Suprapubic skin (tissue), 3 donors: ENCODE measurements at regions not wholly inside any gene's neighbourhood (a gene's known extent, or its start where the extent isn't known, plus 50 kb on each side); places are given as distances from the start of the nearest gene placed in this dataset.

Source experiments
- POLR2A ChIP-seq, 2 donors: fragments of 450-650 bp; IDR thresholded peaks; one replicate each; pipeline ENCODE4 v1.6.1; 2017; ENCODE audit warnings: antibody characterized with exemption in 2 of 2, mild to moderate bottlenecking in 2 of 2, moderate library complexity in 2 of 2
- TF ChIP-seq, protein P1 (sequence below), 2 donors: fragments of 200-600 bp in 1 of 2; fragments of 450-650 bp in 1 of 2; sonication (generic) in 1 of 2; IDR thresholded peaks; one replicate each; pipeline ENCODE4 v1.5.1; 2016 to 2019; ENCODE audit warnings: antibody characterized with exemption in 2 of 2, mild to moderate bottlenecking in 1 of 2, moderate library complexity in 1 of 2

DNA sequence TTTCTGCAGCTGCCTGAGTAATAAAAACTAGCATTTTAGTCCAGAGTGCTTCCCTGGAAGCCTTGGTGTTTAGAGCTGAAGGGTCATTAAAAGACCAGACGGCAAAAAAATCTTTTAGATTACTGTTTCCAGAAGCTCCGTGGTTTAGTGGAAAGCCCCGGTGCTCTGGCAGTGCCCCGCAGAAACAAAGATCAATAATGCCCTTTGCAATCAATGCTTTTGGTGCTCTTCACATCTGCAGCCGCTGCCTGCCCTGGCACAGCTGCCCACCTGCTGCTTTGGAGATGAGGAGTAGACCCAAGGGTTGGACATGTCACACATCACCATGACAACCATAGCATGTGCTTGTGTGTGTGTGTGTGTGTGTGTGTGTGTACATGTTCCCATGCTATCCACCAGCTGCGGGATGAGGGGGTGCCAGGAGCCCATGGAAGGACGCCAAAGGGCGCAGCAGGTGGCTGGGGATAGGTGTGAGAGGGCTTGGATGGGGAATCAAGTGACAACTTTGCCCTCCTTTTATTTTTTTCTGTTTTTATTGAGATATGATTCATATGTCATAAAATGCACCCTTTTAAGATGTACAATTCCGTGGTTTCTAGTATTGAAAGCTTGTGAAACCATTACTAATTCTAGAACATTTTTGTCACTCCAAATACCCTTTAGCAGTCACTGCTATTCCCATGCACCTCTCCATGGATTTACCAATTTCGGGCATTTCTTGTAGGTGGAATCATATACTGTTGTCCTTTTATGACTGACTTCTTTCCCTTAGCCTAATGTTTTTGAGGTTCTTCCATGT lies 75.7 kb upstream of the KLHL25 start:
- TF ChIP-seq, protein P1, sequence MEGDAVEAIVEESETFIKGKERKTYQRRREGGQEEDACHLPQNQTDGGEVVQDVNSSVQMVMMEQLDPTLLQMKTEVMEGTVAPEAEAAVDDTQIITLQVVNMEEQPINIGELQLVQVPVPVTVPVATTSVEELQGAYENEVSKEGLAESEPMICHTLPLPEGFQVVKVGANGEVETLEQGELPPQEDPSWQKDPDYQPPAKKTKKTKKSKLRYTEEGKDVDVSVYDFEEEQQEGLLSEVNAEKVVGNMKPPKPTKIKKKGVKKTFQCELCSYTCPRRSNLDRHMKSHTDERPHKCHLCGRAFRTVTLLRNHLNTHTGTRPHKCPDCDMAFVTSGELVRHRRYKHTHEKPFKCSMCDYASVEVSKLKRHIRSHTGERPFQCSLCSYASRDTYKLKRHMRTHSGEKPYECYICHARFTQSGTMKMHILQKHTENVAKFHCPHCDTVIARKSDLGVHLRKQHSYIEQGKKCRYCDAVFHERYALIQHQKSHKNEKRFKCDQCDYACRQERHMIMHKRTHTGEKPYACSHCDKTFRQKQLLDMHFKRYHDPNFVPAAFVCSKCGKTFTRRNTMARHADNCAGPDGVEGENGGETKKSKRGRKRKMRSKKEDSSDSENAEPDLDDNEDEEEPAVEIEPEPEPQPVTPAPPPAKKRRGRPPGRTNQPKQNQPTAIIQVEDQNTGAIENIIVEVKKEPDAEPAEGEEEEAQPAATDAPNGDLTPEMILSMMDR (IDR thresholded peaks at IDR 0.05) = no peak
- TF ChIP-seq POLR2A (IDR thresholded peaks at IDR 0.05) = no peak
